Kidney (tissue), 13 donors: ENCODE measurements at regions not wholly inside any gene's neighbourhood (a gene's known extent, or its start where the extent isn't known, plus 50 kb on each side); places are given as distances from the start of the nearest gene placed in this dataset.
A peak's percentile ranks its signal among the peaks of the same experiment; 100 is the strongest.
"Not testable (repeated sequence)": the region's sequence is repeated elsewhere in the genome, so short reads cannot be mapped to it uniquely, and the experiment has no call there.

Experiments used
- DNase-seq, 5 donors: peaks; one replicate each; pipeline ENCODE4 v3.0.0-alpha.2; 2013 to 2020
- FAIRE-seq: peaks from 2 replicates; lab custom pipeline; 2012; peaks lifted over from hg19 to GRCh38; lab: Jason Lieb, UNC
- H3K27ac ChIP-seq, 2 donors: one replicate each; pipeline ENCODE4 v1.7.0; 2013; ENCODE audit warnings: low read depth in 2 of 2, low read length in 2 of 2, inconsistent platforms in 1 of 2
- H3K27me3 ChIP-seq: one replicate; pipeline ENCODE4 v1.7.1; 2013; ENCODE audit warnings: low read length, inconsistent platforms; ENCODE audit not compliant: control insufficient read depth, insufficient read depth
- H3K36me3 ChIP-seq, 3 donors: one replicate each; pipeline versions ENCODE4 v1.7.0 to v1.7.1; 2013; ENCODE audit warnings: low read length in 3 of 3, control low read depth in 1 of 3, inconsistent platforms in 1 of 3; ENCODE audit not compliant: insufficient read depth in 3 of 3, control insufficient read depth in 2 of 3
- H3K4me1 ChIP-seq, 3 donors: one replicate each; pipeline versions ENCODE4 v1.7.0 to v1.7.1; 2013; ENCODE audit warnings: low read length in 3 of 3, inconsistent platforms in 1 of 3, low read depth in 1 of 3; ENCODE audit not compliant: control insufficient read depth in 2 of 3, insufficient read depth in 2 of 3
- H3K4me3 ChIP-seq, 3 donors: one replicate each; pipeline versions ENCODE4 v1.7.0 to v1.8.1; 2013; ENCODE audit warnings: low read length in 3 of 3, control low read depth in 1 of 3, inconsistent platforms in 1 of 3
- H3K9ac ChIP-seq, 3 donors: one replicate each; pipeline versions ENCODE4 v1.7.0 to v1.7.1; 2013; ENCODE audit warnings: low read length in 3 of 3, control low read depth in 1 of 3, inconsistent platforms in 1 of 3
- H3K9me3 ChIP-seq, 3 donors: one replicate each; pipeline versions ENCODE4 v1.7.0 to v1.7.1; 2013; ENCODE audit warnings: low read length in 3 of 3, control low read depth in 1 of 3, inconsistent platforms in 1 of 3; ENCODE audit not compliant: control insufficient read depth in 2 of 3, insufficient read depth in 1 of 3
- intact Hi-C: fragments of 100-400 bp; cut with DNase I; formaldehyde crosslinking; loops from one replicate; pipeline ENCODE4 v1.11.1; 2022
- TF ChIP-seq, protein P1 (sequence below): IDR thresholded peaks from 3 replicates; pipeline ENCODE4 v1.5.1; 2012; ENCODE audit warnings: mild to moderate bottlenecking, moderate library complexity, borderline replicate concordance; ENCODE audit not compliant: insufficient read depth; ENCODE audit errors: extremely low read depth
- donor health status: control.
- donor health status: control.
- donor health status: control.
- donor health status: control.
- donor health status: control.
- donor health status: DM: yes; HTN: yes; CAD: no.
- donor health status: Normal renal cell carcinoma (clear cell type).

GRCh38 chr12:19624491-19624890 lies 185.2 kb downstream of the AEBP2 start:
- Histone ChIP-seq H3K4me3 (no peak overlapping the region), H3K4me1 (no peaks in the 10 kb centered on the region)
- TF ChIP-seq, protein P1, sequence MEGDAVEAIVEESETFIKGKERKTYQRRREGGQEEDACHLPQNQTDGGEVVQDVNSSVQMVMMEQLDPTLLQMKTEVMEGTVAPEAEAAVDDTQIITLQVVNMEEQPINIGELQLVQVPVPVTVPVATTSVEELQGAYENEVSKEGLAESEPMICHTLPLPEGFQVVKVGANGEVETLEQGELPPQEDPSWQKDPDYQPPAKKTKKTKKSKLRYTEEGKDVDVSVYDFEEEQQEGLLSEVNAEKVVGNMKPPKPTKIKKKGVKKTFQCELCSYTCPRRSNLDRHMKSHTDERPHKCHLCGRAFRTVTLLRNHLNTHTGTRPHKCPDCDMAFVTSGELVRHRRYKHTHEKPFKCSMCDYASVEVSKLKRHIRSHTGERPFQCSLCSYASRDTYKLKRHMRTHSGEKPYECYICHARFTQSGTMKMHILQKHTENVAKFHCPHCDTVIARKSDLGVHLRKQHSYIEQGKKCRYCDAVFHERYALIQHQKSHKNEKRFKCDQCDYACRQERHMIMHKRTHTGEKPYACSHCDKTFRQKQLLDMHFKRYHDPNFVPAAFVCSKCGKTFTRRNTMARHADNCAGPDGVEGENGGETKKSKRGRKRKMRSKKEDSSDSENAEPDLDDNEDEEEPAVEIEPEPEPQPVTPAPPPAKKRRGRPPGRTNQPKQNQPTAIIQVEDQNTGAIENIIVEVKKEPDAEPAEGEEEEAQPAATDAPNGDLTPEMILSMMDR, result no peak

DNA sequence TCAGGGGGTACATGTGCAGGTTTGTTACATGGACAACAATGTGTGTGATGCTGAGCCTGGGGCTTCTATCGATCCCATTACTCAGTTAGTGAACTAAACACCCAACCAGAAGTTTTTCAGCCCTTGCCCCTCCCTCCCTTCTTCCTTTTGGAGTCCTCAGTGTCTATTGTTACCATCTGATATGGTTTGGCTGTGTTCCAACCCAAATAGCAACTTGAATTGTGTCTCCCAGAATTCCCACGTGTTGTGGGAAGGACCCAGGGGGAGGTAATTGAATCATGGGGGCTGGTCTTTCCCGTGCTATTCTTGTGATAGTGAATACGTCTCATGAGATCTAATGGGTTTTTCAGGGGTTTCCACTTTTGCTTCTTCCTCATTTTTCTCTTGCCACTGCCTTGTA lies 186.3 kb downstream of the AEBP2 start:
- H3K4me1 ChIP-seq, H3K4me3 ChIP-seq, H3K27me3 ChIP-seq, FAIRE-seq, H3K9ac ChIP-seq, H3K27ac ChIP-seq, H3K36me3 ChIP-seq, H3K9me3 ChIP-seq, intact Hi-C loops: not testable (repeated sequence)
- peak in 1 of 5 donors; percentile 51 for DNase-seq

More at GRCh38 chr12:19624491-19624890, 185.2 kb downstream of the AEBP2 start:
- no peaks in the 10 kb centered on the region for H3K27me3 ChIP-seq
- intact Hi-C loops, result no loop called here
- DNase-seq (peak in 2 of 5 donors; percentile 42 to 73), FAIRE-seq (no peak)
- no peak overlapping the region for H3K9ac ChIP-seq
- no peaks in the 10 kb centered on the region for H3K9me3 ChIP-seq
- no peaks in the 10 kb centered on the region for H3K36me3 ChIP-seq
- H3K27ac ChIP-seq, result no peak overlapping the region

DNA sequence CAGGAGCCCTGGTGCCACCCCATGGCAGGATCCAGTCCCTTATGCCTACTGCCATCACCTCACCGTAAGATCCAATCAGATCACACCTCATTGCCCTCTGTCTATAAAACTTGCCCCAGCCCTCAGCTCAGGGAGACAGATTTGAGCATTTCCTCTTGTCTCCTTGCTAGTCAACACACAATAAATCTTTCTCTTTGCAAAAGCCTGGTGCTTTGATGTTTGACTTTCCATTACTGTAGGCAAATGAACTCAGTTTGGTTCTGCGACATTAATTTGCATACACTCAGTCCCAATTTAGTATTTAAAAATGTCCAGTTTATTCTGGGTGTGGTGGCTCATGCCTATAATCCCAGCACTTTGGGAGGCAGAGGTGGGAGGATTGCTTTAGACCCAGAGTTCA lies 188.4 kb downstream of the AEBP2 start:
- Histone ChIP-seq H3K4me1 (no peaks in the 10 kb centered on the region), H3K9ac (no peak overlapping the region), H3K9me3 (no peaks in the 10 kb centered on the region), H3K27me3 (no peaks in the 10 kb centered on the region), H3K27ac (no peak overlapping the region), H3K4me3 (no peak overlapping the region), H3K36me3 (no peaks in the 10 kb centered on the region)
- intact Hi-C loops, result no loop called here
- TF ChIP-seq, protein P1, result no peak
- DNase-seq (peak in 1 of 5 donors; percentile 50), FAIRE-seq (no peak)

GRCh38 chr12:19630536-19630935 lies 191.2 kb downstream of the AEBP2 start:
- Histone ChIP-seq H3K4me1 (no peaks in the 10 kb centered on the region), H3K9ac (no peak overlapping the region), H3K27ac (no peak overlapping the region), H3K27me3 (no peaks in the 10 kb centered on the region), H3K4me3 (no peak overlapping the region), H3K9me3 (no peaks in the 10 kb centered on the region), H3K36me3 (no peaks in the 10 kb centered on the region)
- DNase-seq (no peak), FAIRE-seq (no peak)
- TF ChIP-seq, protein P1, result no peak
- intact Hi-C loops, result no loop called here
